ENCODE measurements at regions not wholly inside any gene's neighbourhood (a gene's known extent, or its start where the extent isn't known, plus 50 kb on each side); places are given as distances from the start of the nearest gene placed in this dataset.

GRCh38 chr5:58143727-58144126, 316.2 kb downstream of the PLK2 start:
- no peak for DNase-seq

DNA sequence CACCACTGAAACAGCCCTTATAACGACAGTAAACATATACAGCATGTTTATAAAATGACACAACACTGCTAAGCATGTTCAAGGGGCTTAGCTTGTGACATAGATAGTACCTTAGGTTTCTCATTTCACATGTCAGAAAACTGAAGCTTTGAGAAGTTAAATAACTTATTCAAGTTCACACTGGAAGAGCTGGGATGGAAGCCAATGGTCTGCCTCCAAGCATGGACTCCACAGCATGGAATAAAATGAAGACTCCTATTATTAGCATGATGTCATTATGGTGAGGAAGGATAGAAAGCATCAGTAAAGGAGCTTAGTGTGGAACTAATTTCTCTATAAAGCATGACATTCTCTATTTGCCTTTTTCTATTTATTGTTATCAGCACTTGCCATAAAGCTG, 316.7 kb downstream of the PLK2 start:
- no peak for DNase-seq

DNA sequence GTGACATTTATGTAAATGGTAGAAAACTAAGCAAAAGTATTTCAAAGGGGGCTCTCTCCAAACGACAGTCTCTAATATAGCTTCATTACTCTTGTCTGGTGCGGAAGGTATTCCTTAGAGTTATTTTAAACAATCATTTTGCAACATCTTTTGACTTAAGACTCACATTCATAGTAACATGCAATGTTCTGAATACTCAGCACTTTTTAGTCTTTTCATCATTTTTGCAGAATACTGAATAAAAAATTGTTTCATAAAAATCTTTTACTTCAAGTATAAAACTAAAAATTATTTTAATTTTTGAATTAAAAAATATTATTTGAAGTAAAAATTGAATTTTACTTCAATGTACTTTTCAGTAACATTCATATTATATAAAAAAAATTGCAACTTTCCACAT, 321.1 kb downstream of the PLK2 start:
- DNase-seq: no peak

- no peak for DNase-seq
These were observed 323.5 kb downstream of the PLK2 start for GRCh38 chr5:58136406-58136805.

DNA sequence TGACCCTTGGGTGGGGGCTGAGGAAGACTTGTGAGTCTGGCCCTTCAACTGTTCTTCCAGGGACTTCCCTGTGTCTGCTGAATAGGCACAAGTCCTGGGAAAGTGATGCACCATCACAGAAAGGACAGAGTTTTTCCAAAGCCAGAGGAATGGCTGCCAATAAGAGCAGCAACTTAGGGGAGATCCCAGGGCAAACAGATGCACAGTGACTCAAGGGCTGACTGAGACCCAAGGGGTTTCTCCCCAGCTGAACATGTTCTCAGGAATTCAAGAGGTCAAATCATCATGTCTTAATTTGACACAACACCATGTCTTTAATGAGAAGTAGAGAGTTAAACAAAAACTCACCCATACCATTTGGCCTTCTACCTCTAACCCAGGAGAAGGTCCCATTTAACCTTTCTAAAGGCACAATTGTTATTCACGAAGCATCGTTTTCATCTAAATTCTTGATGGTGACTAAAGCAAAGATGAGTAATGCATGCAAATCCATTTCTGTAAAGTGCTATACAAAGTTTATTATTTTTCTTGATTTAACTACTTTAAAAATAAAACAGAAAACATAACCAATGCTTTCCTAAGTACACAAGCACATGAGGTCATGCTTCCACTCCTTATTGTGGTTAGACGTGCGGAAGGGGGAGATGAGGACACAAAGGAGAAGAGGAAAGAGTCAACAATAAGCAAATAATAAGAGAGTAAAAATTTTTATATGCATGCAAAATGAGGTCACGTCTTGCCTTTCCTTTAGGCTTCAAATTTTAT, 324.1 kb downstream of the PLK2 start:
- no peak for DNase-seq

- no peak for DNase-seq
These were observed 326.1 kb downstream of the PLK2 start for GRCh38 chr5:58133631-58134296.

DNA sequence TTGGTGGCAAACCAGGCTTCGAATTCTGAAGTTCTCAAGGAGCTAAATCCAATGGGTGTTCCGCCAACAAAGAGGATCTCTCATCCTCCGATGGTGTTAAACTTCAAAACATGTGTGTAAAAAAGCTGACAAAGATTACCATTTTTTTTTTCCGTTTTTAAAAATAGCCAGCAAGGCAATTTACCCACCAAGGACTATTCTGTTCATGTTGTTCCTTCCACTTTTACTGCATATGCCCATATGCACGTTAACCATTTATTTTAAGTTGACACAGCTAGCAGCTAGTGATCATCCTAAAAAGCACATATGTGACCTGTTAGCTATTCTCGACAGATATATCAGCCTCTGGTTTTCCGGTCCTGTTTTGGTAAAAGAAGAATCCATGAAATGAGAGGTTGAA, 326.7 kb downstream of the PLK2 start:
- DNase-seq: no peak

GRCh38 chr5:58127255-58128220, 332.3 kb downstream of the PLK2 start:
- no peak for DNase-seq

GRCh38 chr5:58123501-58123900, 336.4 kb downstream of the PLK2 start:
- DNase-seq: no peak

- no peak for DNase-seq
These were observed 337.0 kb downstream of the PLK2 start for GRCh38 chr5:58122848-58123392.

DNA sequence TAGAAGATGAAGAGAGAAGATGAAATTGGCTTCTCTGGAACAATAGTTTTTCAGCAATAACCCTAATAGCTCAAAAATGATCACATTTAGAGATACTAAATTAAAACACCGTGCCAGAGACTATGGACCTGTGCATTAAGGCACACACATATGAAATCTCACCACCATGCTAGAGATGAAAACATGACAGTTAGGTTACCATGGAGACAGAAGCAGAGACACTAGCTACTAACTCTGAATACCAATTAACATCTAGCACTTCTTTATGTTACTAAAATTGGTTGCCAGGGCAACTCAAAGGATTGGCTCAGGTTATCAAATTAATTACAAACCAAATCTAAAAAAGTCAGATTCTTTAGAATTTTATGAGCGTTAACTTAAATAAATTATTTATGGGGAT, 337.7 kb downstream of the PLK2 start:
- DNase-seq: peak; percentile 28

DNA sequence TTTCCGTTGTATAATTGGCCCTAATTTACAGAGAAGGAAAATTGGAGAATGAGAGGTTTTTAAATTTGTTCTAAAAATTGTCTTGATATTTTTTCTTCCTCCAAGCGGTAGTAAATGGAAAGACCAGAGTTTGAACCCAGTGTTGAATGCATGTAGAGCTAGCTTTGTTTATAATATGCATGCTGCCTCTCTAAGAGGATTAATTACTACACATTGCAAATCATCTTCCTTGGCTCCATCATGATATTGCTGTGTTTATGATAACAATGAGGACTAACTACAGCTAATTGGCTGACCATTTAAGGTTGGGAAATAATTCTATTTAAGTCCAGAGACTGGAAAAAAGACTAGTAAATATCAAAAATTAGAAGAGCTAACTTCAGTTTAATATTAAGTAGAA, 338.5 kb downstream of the PLK2 start:
- no peak for DNase-seq

DNA sequence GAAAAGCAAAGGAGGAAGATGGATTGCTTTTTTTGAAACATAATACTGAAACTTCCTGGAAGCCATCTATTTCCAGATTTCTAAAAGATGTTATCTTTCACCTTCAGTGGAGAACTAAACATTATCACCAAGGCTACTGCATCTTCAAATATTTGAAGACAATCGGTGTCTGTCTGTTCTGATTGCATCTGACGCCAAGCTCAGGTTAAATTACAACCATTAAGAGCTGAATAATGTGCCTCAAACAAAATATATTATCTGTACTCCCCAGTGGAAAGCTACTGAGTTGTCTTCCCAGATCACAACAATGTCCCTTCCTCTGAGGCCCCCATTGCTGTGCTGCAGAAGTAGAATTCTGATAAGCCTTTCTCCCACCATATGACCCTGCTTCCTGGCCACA, 342.3 kb downstream of the PLK2 start:
- DNase-seq: no peak

GRCh38 chr5:58116346-58116745, 343.5 kb downstream of the PLK2 start:
- DNase-seq: no peak

GRCh38 chr5:58115811-58116210, 344.1 kb downstream of the PLK2 start:
- DNase-seq: no peak

- DNase-seq: no peak
These were observed 345.6 kb downstream of the PLK2 start for GRCh38 chr5:58114324-58114723.

GRCh38 chr5:58113172-58113571, 346.7 kb downstream of the PLK2 start:
- DNase-seq: no peak

- no peak for DNase-seq
These were observed 351.4 kb downstream of the PLK2 start for GRCh38 chr5:58108511-58108910.

DNA sequence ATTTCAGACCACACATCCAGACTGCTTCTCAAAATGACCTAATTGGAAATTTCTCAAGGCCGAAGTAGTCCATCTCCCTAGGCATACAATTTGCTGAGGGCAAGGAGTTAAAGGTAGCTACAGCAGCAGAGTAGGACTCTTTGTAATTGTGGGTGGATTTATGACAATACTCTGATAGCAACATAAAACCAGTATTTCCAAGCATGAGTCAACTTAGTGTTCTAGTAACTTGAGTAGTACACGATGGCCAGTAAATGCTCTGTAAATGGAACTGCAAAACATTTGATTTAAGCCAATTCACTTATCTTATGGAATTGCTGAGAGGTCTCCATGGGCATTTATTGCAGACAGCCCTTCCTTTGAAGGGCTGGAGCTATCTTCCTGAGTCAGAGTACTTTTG, 352.2 kb downstream of the PLK2 start:
- DNase-seq: no peak

DNA sequence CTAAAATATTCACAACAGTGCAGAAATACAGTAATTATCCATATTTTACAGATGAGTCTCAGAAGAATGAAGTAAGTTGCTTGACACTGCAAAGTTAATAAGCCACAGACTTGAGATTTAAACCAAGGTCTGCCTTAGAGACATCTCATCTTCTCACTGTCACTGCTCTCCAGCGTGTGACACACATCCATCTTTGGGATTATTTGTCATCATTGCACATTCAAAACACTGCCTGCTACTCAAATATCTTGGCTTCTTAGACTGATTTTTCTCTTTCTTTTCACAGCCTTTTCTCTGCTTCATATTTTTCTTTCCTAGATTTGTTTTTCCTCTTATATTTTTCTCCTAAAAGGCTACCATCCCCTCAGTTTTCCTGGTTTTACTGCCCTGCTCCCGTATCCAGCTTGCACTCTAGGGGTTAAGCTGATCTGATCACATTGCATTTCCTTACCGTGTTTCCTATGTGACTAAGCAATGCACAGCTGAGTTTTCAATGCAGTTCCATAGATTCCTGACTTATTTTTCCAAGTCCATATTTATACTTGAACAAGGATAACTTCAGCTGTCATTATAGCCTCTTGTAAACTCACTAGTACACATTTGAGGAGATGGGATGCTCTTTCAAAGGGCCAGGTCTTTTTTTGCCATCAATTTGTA, 353.0 kb downstream of the PLK2 start:
- DNase-seq: no peak

GRCh38 chr5:58105836-58106235, 354.1 kb downstream of the PLK2 start:
- no peak for DNase-seq

DNA sequence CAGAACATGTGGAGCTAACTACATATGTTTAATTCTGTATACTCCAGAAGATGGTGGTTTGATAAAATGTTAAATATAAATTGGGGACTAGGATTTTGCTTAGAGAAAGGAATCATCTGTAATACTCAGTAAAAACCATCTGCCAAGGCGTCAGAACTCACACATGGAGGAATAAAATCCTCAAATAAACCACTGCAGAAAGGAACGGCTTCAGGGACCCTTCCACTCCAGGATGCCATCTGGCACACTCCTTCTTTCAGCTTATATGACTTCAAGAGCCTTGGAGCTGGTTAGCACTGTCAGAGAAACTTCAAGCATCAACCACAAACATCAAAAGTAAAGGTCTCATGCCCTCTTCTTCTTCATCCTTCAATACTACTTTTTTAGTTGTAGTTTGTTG, 360.6 kb downstream of the PLK2 start:
- no peak for DNase-seq

GRCh38 chr5:58094031-58094430, 365.9 kb downstream of the PLK2 start:
- DNase-seq: no peak
